Breast epithelium (tissue), 4 donors: ENCODE measurements at regions not wholly inside any gene's neighbourhood (a gene's known extent, or its start where the extent isn't known, plus 50 kb on each side); places are given as distances from the start of the nearest gene placed in this dataset.

Experiments used
- DNase-seq, 2 donors: peaks; one replicate each; pipeline ENCODE4 v3.0.0-alpha.2; 2019; ENCODE audit warnings: low spot score in 2 of 2
- H3K27ac ChIP-seq, 2 donors: fragments of 200-600 bp; sonication (generic) in 1 of 2; one replicate each; pipeline ENCODE4 v1.5.1; 2016 to 2019; ENCODE audit warnings: mild to moderate bottlenecking in 1 of 2
- H3K27me3 ChIP-seq, 2 donors: fragments of 200-600 bp; sonication (generic) in 1 of 2; one replicate each; pipeline versions ENCODE4 v1.5.1 to v1.6.0; 2017 to 2019; ENCODE audit warnings: control low read depth in 1 of 2, mild to moderate bottlenecking in 1 of 2
- H3K36me3 ChIP-seq: fragments of 200-600 bp; one replicate; pipeline ENCODE4 v1.5.1; 2019
- H3K4me1 ChIP-seq, 2 donors: fragments of 200-600 bp; sonication (generic); one replicate each; pipeline ENCODE4 v1.5.1; 2016 to 2019; ENCODE audit warnings: control low read depth in 1 of 2
- H3K4me3 ChIP-seq, 3 donors: fragments of 200-600 bp; sonication (generic); 1 replicate in 2 of 3; 2 replicates in 1 of 3; pipeline ENCODE4 v1.5.1; 2016 to 2019; ENCODE audit warnings: mild to moderate bottlenecking in 3 of 3, moderate library complexity in 2 of 3
- H3K9me3 ChIP-seq, 2 donors: fragments of 200-600 bp; sonication (generic) in 1 of 2; one replicate each; pipeline ENCODE4 v1.5.1; 2016 to 2019; ENCODE audit warnings: control low read depth in 1 of 2
- POLR2A ChIP-seq: fragments of 450-650 bp; IDR thresholded peaks from one replicate; pipeline ENCODE4 v1.6.1; 2016; ENCODE audit warnings: antibody characterized with exemption, mild to moderate bottlenecking, moderate library complexity
- POLR2AphosphoS5 ChIP-seq, 3 donors: sonication (generic); formaldehyde crosslinking; IDR thresholded peaks; one replicate each; pipeline ENCODE4 v1.6.1; 2017; ENCODE audit warnings: antibody characterized with exemption in 3 of 3
- intact Hi-C: fragments of 100-400 bp; cut with DNase I; formaldehyde crosslinking; loops from one replicate; pipeline ENCODE4 v1.15.1; 2023; ENCODE audit warnings: low total_unique reads
- TF ChIP-seq, protein P1 (sequence below), 3 donors: fragments of 450-650 bp; IDR thresholded peaks; one replicate each; pipeline ENCODE4 v1.5.1; 2016 to 2017; ENCODE audit warnings: antibody characterized with exemption in 3 of 3, mild to moderate bottlenecking in 3 of 3, moderate library complexity in 3 of 3

DNA sequence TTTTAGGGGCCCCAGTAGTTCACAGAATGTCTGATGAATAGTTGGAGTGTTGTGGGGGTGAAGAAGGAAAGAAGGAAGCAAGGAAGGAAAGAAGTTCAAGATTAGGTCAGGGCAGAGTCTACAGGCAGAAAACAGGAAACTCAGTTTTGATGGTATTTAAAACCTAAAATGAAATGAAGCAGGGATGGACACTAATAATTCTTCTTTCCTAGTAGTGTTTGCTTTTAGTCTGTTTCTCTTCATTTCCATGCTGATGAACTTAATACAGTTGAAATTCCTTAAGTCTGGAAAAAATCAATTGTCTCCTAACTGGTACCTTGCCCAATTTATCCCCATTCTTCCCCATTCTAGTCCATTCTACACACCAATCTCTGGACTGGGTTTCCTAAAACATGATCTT is 59.0 kb upstream of the GSAP start:
- intact Hi-C loops = no loop called here
- Histone ChIP-seq H3K4me1 (no peaks in the 10 kb centered on the region), H3K27me3 (no peaks in the 10 kb centered on the region), H3K9me3 (no peaks in the 10 kb centered on the region), H3K27ac (no peak overlapping the region), H3K4me3 (no peak overlapping the region), H3K36me3 (no peaks in the 10 kb centered on the region)
- no peak for DNase-seq
- TF ChIP-seq POLR2A (no peak), POLR2AphosphoS5 (IDR thresholded peaks at IDR 0.05) (no peak)
- TF ChIP-seq, protein P1, sequence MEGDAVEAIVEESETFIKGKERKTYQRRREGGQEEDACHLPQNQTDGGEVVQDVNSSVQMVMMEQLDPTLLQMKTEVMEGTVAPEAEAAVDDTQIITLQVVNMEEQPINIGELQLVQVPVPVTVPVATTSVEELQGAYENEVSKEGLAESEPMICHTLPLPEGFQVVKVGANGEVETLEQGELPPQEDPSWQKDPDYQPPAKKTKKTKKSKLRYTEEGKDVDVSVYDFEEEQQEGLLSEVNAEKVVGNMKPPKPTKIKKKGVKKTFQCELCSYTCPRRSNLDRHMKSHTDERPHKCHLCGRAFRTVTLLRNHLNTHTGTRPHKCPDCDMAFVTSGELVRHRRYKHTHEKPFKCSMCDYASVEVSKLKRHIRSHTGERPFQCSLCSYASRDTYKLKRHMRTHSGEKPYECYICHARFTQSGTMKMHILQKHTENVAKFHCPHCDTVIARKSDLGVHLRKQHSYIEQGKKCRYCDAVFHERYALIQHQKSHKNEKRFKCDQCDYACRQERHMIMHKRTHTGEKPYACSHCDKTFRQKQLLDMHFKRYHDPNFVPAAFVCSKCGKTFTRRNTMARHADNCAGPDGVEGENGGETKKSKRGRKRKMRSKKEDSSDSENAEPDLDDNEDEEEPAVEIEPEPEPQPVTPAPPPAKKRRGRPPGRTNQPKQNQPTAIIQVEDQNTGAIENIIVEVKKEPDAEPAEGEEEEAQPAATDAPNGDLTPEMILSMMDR (IDR thresholded peaks at IDR 0.05) = no peak

DNA sequence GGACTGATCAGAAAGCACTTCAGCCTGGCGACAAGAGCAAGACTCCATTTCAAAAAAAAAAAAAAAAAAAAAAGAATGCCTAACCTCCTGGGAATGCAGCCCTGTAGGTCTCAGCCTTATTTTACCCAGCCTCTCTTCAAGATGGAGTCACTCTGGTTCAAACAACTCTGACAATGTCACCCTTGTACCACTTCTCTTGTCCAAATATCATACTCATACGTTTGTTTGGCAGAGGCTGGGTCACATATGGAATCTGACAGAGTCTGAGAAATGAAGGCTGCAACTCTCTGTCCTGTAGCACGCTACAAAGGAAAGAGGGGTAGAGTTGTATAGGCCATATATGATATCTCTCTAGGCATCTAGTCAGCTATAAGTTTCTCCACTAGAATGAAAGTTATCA is 58.6 kb upstream of the GSAP start:
- no peak overlapping the region for H3K27ac ChIP-seq
- no peak for TF ChIP-seq POLR2AphosphoS5 (IDR thresholded peaks at IDR 0.05)
- TF ChIP-seq POLR2A = no peak
- TF ChIP-seq, protein P1 (IDR thresholded peaks at IDR 0.05) = no peak
- intact Hi-C loops = no loop called here

DNA sequence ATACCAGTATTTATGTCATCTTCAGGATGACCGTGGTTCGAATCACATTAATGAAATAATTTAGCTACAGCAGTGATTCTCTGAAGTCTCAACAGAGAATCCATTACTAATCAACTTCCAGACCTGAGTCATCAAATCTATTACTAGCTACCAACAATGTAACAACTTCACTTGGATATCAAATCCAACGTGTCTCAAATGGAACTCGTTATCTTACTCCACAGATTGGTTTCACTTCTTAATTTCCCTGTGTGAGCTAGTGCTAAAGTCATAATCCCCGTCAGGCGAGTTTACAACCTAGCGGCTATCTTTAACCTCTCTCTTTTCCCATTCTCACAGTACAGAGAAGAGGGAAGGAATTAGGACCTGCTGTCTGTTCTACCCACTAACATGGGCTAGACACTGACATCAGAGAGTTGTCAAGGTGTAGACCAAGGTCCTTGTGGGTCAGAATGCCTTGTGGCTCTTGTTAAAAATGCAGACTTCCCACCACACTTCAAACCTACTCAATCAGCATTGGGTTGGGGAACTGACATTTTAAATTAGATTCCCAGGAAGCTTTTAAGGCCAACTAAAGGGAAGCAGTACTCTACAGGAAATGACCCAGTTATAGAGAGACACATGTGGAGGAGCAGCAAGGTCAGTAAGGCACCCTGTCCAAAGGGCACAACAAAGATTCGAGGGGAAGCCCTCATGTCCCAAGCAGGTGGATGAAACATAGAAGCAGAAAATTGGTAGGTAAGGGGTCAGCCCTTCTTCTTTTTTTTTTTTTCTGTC is 57.3 kb upstream of the GSAP start:
- no peak overlapping the region for H3K27ac ChIP-seq
- TF ChIP-seq, protein P1 (IDR thresholded peaks at IDR 0.05) = no peak
- TF ChIP-seq POLR2A (no peak), POLR2AphosphoS5 (IDR thresholded peaks at IDR 0.05) (no peak)
- no peak for DNase-seq
- no peak overlapping the region for H3K4me3 ChIP-seq
- H3K27me3 ChIP-seq = no peaks in the 10 kb centered on the region
- intact Hi-C loops = no loop called here
- no peaks in the 10 kb centered on the region for H3K9me3 ChIP-seq
- no peaks in the 10 kb centered on the region for H3K36me3 ChIP-seq
- H3K4me1 ChIP-seq = no peaks in the 10 kb centered on the region

More for the DNA sequence above, 58.6 kb upstream of the GSAP start:
- no peaks in the 10 kb centered on the region for H3K4me1 ChIP-seq
- H3K4me3 ChIP-seq = no peak overlapping the region
- no peaks in the 10 kb centered on the region for H3K9me3 ChIP-seq
- no peaks in the 10 kb centered on the region for H3K36me3 ChIP-seq
- no peak for DNase-seq
- H3K27me3 ChIP-seq = no peaks in the 10 kb centered on the region

DNA sequence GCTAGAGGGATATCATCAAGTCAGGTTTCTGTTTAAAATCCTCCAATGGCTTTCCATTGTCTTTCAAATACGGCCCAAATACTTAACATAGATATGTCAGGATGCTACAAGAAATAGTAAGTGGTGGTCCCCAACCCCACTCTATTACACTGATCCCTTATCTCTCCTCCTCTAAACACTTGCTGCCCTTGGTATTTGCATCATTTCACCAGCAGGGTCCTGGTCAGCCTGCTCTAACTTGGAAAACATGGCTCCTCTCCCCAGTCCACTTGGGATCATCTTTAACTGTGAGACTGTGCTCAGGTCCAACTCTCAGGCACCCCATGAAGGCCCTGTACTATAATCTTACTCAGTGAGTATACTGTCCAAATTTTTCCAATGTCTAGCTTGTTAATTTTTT is 53.8 kb upstream of the GSAP start:
- TF ChIP-seq POLR2AphosphoS5 (IDR thresholded peaks at IDR 0.05) (no peak), POLR2A (no peak)
- Histone ChIP-seq H3K4me1 (no peaks in the 10 kb centered on the region), H3K9me3 (no peaks in the 10 kb centered on the region), H3K36me3 (no peaks in the 10 kb centered on the region), H3K4me3 (no peak overlapping the region), H3K27me3 (no peaks in the 10 kb centered on the region), H3K27ac (no peak overlapping the region)
- intact Hi-C loops = no loop called here
- no peak for DNase-seq

DNA sequence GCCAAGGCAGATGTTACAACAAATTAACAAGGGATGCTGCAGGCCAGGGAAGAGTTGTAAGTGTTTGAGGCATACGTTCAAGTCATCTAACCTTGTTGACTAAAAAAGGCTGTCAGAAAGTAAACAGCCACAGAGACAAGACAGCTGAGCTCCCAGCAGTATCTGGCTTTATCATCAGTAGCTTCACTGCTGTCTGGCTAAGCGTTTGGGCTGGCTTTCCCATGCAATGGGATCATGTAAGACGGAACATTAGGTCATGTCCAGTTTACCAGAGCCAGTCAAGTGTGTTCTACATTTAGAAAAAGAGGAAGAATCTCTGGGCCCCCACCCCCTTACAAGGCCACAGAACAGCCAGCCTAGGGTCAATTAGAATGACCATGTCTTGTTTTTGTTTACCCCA is 51.3 kb upstream of the GSAP start:
- H3K9me3 ChIP-seq = no peaks in the 10 kb centered on the region
- no peaks in the 10 kb centered on the region for H3K36me3 ChIP-seq
- no peak overlapping the region for H3K4me3 ChIP-seq
- TF ChIP-seq, protein P1 (IDR thresholded peaks at IDR 0.05) = no peak
- TF ChIP-seq POLR2A (no peak), POLR2AphosphoS5 (IDR thresholded peaks at IDR 0.05) (no peak)
- no peaks in the 10 kb centered on the region for H3K4me1 ChIP-seq
- DNase-seq = no peak
- peak overlapping the region in 1 of 2 donors; percentile 1 for H3K27ac ChIP-seq
- no peaks in the 10 kb centered on the region for H3K27me3 ChIP-seq
- intact Hi-C loops = no loop called here
